ENCODE measurements at regions not wholly inside any gene's neighbourhood (a gene's known extent, or its start where the extent isn't known, plus 50 kb on each side); places are given as distances from the start of the nearest gene placed in this dataset.
A peak's percentile ranks its signal among the peaks of the same experiment; 100 is the strongest.

GRCh38 chr5:143679777-143680176 is 132.2 kb upstream of the HMHB1 start (continued):
- TF ChIP-seq KAT8 (CRISPR knock-in tag; IDR thresholded peaks at IDR 0.05) = 0 out of 2 replicates have a peak, but pooled peaks have one; percentile 27
- TF ChIP-seq IKZF4 (CRISPR knock-in tag; IDR thresholded peaks at IDR 0.05; ENCODE audit: borderline replicate concordance, low read depth, not compliant biosample characterization) = no peak
- TF ChIP-seq HES4 (CRISPR knock-in tag; IDR thresholded peaks at IDR 0.05; ENCODE audit: borderline replicate concordance) = no peak
- TF ChIP-seq ARNT2 (CRISPR knock-in tag; IDR thresholded peaks at IDR 0.05; ENCODE audit: low read depth) = no peak
- no peak for TF ChIP-seq RBM39 (IDR thresholded peaks at IDR 0.05; ENCODE audit: low read depth, low read length, poor library complexity, severe bottlenecking)
- TF ChIP-seq HOXD1 (CRISPR knock-in tag; IDR thresholded peaks at IDR 0.05) = no peak
- TF ChIP-seq ZMAT3 (CRISPR knock-in tag; conservative IDR thresholded peaks at IDR 0.05) = no peak
- TF ChIP-seq ZNF232 (CRISPR knock-in tag; IDR thresholded peaks at IDR 0.05; ENCODE audit: borderline replicate concordance) = no peak
- no peak for TF ChIP-seq ZBTB40 (IDR thresholded peaks at IDR 0.05)
- TF ChIP-seq ZBTB40 (CRISPR knock-in tag; IDR thresholded peaks at IDR 0.05) = no peak
- TF ChIP-seq CHD2 (IDR thresholded peaks at IDR 0.05; ENCODE audit: low read depth, low read length) = no peak
- no peak for TF ChIP-seq ZMYM3 (CRISPR knock-in tag; IDR thresholded peaks at IDR 0.05)
- TF ChIP-seq ZNF746 (CRISPR knock-in tag; IDR thresholded peaks at IDR 0.05) = no peak
- no peak for TF ChIP-seq FOXK2 (IDR thresholded peaks at IDR 0.05)
- TF ChIP-seq THRA (CRISPR knock-in tag; IDR thresholded peaks at IDR 0.05; ENCODE audit: borderline replicate concordance) = 0 out of 2 replicates have a peak, but pooled peaks have one; percentile 28
- TF ChIP-seq FOXA3 (CRISPR knock-in tag; IDR thresholded peaks at IDR 0.05) = peak; percentile 82
- TF ChIP-seq SOX5 (CRISPR knock-in tag; IDR thresholded peaks at IDR 0.05; ENCODE audit: borderline replicate concordance) = peak; percentile 69; the same call in 1 of the 2 replicates
- TF ChIP-seq ZNF703 (CRISPR knock-in tag; IDR thresholded peaks at IDR 0.05; ENCODE audit: borderline replicate concordance) = no peak
- no peak for TF ChIP-seq ZNF20 (CRISPR knock-in tag; IDR thresholded peaks at IDR 0.05)
- peak; percentile 68 for TF ChIP-seq SAP130 (CRISPR knock-in tag; IDR thresholded peaks at IDR 0.05; ENCODE audit: low read depth)
- TF ChIP-seq IRF2 (CRISPR knock-in tag; IDR thresholded peaks at IDR 0.05) = peak; percentile 37; the same call in 1 of the 2 replicates
- no peak for TF ChIP-seq ZNF616 (CRISPR knock-in tag; IDR thresholded peaks at IDR 0.05; ENCODE audit: low read depth)
- no peak for TF ChIP-seq ZNF772 (CRISPR knock-in tag; IDR thresholded peaks at IDR 0.05)

Data from HepG2 (cell line).